ENCODE measurements at regions not wholly inside any gene's neighbourhood (a gene's known extent, or its start where the extent isn't known, plus 50 kb on each side); places are given as distances from the start of the nearest gene placed in this dataset.

- no peak for TF ChIP-seq CTCF (IDR thresholded peaks at IDR 0.05)
- no peak for TF ChIP-seq EZH2 (IDR thresholded peaks at IDR 0.05; ENCODE audit: borderline replicate concordance, insufficient read depth, low read depth, low read length, poor library complexity, severe bottlenecking)
Observed at GRCh38 chr14:34247605-34248004, 214.4 kb downstream of the SPTSSA start.
